GM13977 (cell line): ENCODE measurements at regions not wholly inside any gene's neighbourhood (a gene's known extent, or its start where the extent isn't known, plus 50 kb on each side); places are given as distances from the start of the nearest gene placed in this dataset.
"Not testable (repeated sequence)": the region's sequence is repeated elsewhere in the genome, so short reads cannot be mapped to it uniquely, and the experiment has no call there.

Source experiments
- DNase-seq: peaks from one replicate; pipeline ENCODE4 v3.0.0; 2012; ENCODE audit warnings: low spot score
- CTCF ChIP-seq: IDR thresholded peaks from 2 replicates; pipeline ENCODE4 v1.5.1; 2012; ENCODE audit warnings: mild to moderate bottlenecking, control low read depth; ENCODE audit not compliant: insufficient read depth; ENCODE audit errors: extremely low read depth, missing control alignments
- in situ Hi-C: fragments of 300-500 bp; cut with MboI; formaldehyde crosslinking; loops from one replicate; pipeline ENCODE4 v1.12.0; 2022; ENCODE audit warnings: low sequenced_read_pairs, low pct_unique_long_range_greater_than_20kb, mixed read lengths, inconsistent platforms; ENCODE audit not compliant: unreplicated experiment

- TF ChIP-seq CTCF, result no peak
Measured at GRCh38 chr13:91242652-91243051, 104.8 kb upstream of the MIR17HG start.

GRCh38 chr13:91245288-91245687 is 102.2 kb upstream of the MIR17HG start:
- in situ Hi-C loops, result no loop called here
- no peak for DNase-seq
- no peak for TF ChIP-seq CTCF

More at GRCh38 chr13:91242652-91243051, 104.8 kb upstream of the MIR17HG start:
- in situ Hi-C loops, result no loop called here
- no peak for DNase-seq

GRCh38 chr13:91247768-91248167 is 99.7 kb upstream of the MIR17HG start:
- in situ Hi-C loops, result no loop called here

GRCh38 chr13:91248249-91248648 is 99.2 kb upstream of the MIR17HG start:
- in situ Hi-C loops, result no loop called here
- no peak for TF ChIP-seq CTCF
- no peak for DNase-seq

More at GRCh38 chr13:91247768-91248167, 99.7 kb upstream of the MIR17HG start:
- TF ChIP-seq CTCF, result peak; percentile 33
- peak; percentile 15 for DNase-seq

- DNase-seq, result no peak
- in situ Hi-C loops, result no loop called here
- no peak for TF ChIP-seq CTCF
Measured at GRCh38 chr13:91249370-91249769, 98.1 kb upstream of the MIR17HG start.

GRCh38 chr13:91249861-91250260 is 97.6 kb upstream of the MIR17HG start:
- TF ChIP-seq CTCF, result no peak
- DNase-seq, result no peak
- in situ Hi-C loops, result no loop called here

- DNase-seq, in situ Hi-C loops: not testable (repeated sequence)
Measured at GRCh38 chr13:91251573-91251972, 95.9 kb upstream of the MIR17HG start.
